ENCODE measurements at regions not wholly inside any gene's neighbourhood (a gene's known extent, or its start where the extent isn't known, plus 50 kb on each side); places are given as distances from the start of the nearest gene placed in this dataset.

GRCh38 chr2:40004336-40004735, 225.3 kb upstream of the THUMPD2 start (continued):
- TF ChIP-seq, protein P1, sequence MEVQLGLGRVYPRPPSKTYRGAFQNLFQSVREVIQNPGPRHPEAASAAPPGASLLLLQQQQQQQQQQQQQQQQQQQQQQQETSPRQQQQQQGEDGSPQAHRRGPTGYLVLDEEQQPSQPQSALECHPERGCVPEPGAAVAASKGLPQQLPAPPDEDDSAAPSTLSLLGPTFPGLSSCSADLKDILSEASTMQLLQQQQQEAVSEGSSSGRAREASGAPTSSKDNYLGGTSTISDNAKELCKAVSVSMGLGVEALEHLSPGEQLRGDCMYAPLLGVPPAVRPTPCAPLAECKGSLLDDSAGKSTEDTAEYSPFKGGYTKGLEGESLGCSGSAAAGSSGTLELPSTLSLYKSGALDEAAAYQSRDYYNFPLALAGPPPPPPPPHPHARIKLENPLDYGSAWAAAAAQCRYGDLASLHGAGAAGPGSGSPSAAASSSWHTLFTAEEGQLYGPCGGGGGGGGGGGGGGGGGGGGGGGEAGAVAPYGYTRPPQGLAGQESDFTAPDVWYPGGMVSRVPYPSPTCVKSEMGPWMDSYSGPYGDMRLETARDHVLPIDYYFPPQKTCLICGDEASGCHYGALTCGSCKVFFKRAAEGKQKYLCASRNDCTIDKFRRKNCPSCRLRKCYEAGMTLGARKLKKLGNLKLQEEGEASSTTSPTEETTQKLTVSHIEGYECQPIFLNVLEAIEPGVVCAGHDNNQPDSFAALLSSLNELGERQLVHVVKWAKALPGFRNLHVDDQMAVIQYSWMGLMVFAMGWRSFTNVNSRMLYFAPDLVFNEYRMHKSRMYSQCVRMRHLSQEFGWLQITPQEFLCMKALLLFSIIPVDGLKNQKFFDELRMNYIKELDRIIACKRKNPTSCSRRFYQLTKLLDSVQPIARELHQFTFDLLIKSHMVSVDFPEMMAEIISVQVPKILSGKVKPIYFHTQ (CRISPR knock-in tag; IDR thresholded peaks at IDR 0.05): no peak
- TF ChIP-seq TEAD4 (CRISPR knock-in tag; IDR thresholded peaks at IDR 0.05) (no peak), ZNF263 (CRISPR knock-in tag; IDR thresholded peaks at IDR 0.05; ENCODE audit: low read depth) (no peak), EMX1 (CRISPR knock-in tag; IDR thresholded peaks at IDR 0.05) (no peak)
- TF ChIP-seq, protein P2, sequence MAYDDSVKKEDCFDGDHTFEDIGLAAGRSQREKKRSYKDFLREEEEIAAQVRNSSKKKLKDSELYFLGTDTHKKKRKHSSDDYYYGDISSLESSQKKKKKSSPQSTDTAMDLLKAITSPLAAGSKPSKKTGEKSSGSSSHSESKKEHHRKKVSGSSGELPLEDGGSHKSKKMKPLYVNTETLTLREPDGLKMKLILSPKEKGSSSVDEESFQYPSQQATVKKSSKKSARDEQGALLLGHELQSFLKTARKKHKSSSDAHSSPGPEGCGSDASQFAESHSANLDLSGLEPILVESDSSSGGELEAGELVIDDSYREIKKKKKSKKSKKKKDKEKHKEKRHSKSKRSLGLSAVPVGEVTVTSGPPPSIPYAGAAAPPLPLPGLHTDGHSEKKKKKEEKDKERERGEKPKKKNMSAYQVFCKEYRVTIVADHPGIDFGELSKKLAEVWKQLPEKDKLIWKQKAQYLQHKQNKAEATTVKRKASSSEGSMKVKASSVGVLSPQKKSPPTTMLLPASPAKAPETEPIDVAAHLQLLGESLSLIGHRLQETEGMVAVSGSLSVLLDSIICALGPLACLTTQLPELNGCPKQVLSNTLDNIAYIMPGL (CRISPR knock-in tag; IDR thresholded peaks at IDR 0.05): no peak
- TF ChIP-seq, protein P3, sequence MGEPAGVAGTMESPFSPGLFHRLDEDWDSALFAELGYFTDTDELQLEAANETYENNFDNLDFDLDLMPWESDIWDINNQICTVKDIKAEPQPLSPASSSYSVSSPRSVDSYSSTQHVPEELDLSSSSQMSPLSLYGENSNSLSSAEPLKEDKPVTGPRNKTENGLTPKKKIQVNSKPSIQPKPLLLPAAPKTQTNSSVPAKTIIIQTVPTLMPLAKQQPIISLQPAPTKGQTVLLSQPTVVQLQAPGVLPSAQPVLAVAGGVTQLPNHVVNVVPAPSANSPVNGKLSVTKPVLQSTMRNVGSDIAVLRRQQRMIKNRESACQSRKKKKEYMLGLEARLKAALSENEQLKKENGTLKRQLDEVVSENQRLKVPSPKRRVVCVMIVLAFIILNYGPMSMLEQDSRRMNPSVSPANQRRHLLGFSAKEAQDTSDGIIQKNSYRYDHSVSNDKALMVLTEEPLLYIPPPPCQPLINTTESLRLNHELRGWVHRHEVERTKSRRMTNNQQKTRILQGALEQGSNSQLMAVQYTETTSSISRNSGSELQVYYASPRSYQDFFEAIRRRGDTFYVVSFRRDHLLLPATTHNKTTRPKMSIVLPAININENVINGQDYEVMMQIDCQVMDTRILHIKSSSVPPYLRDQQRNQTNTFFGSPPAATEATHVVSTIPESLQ (CRISPR knock-in tag; IDR thresholded peaks at IDR 0.05): no peak
- TF ChIP-seq, protein P4, sequence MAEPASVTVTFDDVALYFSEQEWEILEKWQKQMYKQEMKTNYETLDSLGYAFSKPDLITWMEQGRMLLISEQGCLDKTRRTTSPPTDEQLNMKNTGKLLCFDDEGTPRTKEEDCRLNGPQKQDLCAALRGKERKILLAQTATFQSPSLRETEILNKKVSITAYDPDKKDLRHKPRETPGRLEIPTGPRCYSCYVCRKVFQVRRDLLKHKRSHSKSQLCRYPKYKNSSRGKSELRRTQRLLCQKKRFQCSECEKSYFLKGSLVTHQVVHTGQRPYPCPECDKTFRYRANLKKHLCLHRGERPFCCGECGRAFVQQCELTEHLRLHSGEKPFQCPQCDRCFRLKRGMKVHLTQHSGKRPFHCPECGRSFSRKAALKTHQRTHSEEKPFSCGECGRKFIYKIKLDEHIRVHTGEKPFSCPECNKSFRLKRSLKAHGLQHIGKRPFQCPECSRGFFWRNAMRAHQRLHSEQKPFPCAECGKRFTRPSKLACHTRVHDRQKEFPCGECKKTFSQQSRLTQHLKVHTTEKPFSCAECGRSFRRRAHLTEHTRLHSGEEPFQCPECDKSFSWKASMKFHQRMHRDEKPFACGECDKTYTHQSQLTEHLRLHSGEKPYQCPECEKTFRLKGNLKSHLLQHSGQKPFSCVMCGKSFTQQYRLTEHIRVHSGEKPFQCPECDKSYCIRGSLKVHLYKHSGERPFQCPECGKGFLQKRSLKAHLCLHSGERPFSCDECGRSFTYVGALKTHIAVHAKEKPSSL (CRISPR knock-in tag; conservative IDR thresholded peaks at IDR 0.05): no peak

DNA sequence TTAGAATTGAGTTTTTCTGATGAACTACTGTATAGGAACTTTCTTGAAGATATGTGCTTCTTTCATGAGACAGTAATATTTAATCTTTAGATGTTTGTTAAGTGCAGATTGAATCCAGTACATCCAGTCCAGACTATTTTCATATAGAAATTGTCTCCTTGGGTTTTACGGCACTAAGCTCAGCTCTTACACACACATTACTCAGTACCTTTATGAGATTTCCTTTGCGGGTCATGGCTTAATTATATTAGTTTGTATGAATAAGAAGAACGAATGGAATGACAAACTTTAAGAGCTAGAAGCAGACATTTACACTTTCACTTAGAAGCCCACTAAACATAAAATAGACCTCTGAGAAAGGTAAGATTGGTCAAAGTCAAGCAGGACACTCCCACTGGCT, 223.3 kb upstream of the THUMPD2 start:
- DNase-seq (ENCODE audit: low spot score) (no peak), ATAC-seq (no peak)
- Mint-ChIP-seq H3K4me1 (no peaks in the 10 kb centered on the region), H3K9me3 (no peaks in the 10 kb centered on the region), H3K4me3 (no peak overlapping the region), H3K27me3 (ENCODE audit: low read depth) (no peaks in the 10 kb centered on the region), H3K27ac (no peak overlapping the region), H3K36me3 (no peaks in the 10 kb centered on the region)
- CTCF ChIA-PET: no interaction called here
- POLR2A ChIA-PET: no interaction called here
- TF ChIP-seq, protein P5, sequence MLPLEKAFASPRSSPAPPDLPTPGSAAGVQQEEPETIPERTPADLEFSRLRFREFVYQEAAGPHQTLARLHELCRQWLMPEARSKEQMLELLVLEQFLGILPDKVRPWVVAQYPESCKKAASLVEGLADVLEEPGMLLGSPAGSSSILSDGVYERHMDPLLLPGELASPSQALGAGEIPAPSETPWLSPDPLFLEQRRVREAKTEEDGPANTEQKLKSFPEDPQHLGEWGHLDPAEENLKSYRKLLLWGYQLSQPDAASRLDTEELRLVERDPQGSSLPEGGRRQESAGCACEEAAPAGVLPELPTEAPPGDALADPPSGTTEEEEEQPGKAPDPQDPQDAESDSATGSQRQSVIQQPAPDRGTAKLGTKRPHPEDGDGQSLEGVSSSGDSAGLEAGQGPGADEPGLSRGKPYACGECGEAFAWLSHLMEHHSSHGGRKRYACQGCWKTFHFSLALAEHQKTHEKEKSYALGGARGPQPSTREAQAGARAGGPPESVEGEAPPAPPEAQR (CRISPR knock-in tag; IDR thresholded peaks at IDR 0.05): no peak
- TF ChIP-seq, protein P1 (CRISPR knock-in tag; IDR thresholded peaks at IDR 0.05): no peak
- TF ChIP-seq JAZF1 (CRISPR knock-in tag; IDR thresholded peaks at IDR 0.05) (no peak), MAX (CRISPR knock-in tag; IDR thresholded peaks at IDR 0.05) (no peak), NR3C1 (CRISPR knock-in tag; conservative IDR thresholded peaks at IDR 0.05; ENCODE audit: low read depth) (no peak), ELF4 (CRISPR knock-in tag; IDR thresholded peaks at IDR 0.05; ENCODE audit: low read depth) (no peak), ATF2 (CRISPR knock-in tag; IDR thresholded peaks at IDR 0.05; ENCODE audit: borderline replicate concordance, low read depth) (no peak), CREB1 (CRISPR knock-in tag; IDR thresholded peaks at IDR 0.05) (no peak), SMAD4 (CRISPR knock-in tag; IDR thresholded peaks at IDR 0.05) (no peak), ZNF263 (CRISPR knock-in tag; IDR thresholded peaks at IDR 0.05; ENCODE audit: low read depth) (no peak), E2F1 (CRISPR knock-in tag; IDR thresholded peaks at IDR 0.05) (no peak), EMX1 (CRISPR knock-in tag; IDR thresholded peaks at IDR 0.05) (no peak), OVOL2 (CRISPR knock-in tag; IDR thresholded peaks at IDR 0.05; ENCODE audit: borderline replicate concordance) (no peak)

All from WTC11 (cell line).